ENCODE measurements at regions not wholly inside any gene's neighbourhood (a gene's known extent, or its start where the extent isn't known, plus 50 kb on each side); places are given as distances from the start of the nearest gene placed in this dataset.

DNA sequence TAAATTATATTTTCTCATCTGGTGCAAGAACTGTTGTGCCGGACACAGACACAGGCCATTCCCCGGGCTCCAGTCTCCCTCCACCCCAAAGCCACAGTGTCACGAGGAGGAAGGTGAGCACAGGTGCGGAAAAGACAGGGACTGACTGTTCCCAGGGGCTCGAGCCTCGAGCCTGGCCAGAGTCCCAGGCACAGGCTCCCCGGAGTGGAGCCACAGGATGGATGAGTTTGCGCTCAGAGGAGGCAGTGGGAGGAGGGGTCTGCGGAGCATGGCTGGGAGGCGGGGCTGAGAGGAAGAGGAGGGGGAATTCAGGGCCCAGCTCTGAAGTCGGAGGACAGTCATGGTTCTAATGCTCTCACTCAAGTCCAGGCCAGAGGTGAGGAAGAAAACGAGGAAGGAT lies 284.8 kb downstream of the SMOC2 start:
- Histone ChIP-seq H3K4me3 (ENCODE audit: low read depth, low read length) (no peak overlapping the region), H3K27ac (no peak overlapping the region), H3K36me3 (replicated peaks) (no peaks in the 10 kb centered on the region), H3K27me3 (replicated peaks) (no peaks in the 10 kb centered on the region)
- TF ChIP-seq, protein P1, sequence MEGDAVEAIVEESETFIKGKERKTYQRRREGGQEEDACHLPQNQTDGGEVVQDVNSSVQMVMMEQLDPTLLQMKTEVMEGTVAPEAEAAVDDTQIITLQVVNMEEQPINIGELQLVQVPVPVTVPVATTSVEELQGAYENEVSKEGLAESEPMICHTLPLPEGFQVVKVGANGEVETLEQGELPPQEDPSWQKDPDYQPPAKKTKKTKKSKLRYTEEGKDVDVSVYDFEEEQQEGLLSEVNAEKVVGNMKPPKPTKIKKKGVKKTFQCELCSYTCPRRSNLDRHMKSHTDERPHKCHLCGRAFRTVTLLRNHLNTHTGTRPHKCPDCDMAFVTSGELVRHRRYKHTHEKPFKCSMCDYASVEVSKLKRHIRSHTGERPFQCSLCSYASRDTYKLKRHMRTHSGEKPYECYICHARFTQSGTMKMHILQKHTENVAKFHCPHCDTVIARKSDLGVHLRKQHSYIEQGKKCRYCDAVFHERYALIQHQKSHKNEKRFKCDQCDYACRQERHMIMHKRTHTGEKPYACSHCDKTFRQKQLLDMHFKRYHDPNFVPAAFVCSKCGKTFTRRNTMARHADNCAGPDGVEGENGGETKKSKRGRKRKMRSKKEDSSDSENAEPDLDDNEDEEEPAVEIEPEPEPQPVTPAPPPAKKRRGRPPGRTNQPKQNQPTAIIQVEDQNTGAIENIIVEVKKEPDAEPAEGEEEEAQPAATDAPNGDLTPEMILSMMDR (IDR thresholded peaks at IDR 0.05; ENCODE audit: low read depth, low read length, missing control alignments): no peak
- in situ Hi-C loops (cut with HindIII; ENCODE audit: low pct_ligation_motif_present, low sequenced_read_pairs): no loop called here
- no peak for DNase-seq

DNA sequence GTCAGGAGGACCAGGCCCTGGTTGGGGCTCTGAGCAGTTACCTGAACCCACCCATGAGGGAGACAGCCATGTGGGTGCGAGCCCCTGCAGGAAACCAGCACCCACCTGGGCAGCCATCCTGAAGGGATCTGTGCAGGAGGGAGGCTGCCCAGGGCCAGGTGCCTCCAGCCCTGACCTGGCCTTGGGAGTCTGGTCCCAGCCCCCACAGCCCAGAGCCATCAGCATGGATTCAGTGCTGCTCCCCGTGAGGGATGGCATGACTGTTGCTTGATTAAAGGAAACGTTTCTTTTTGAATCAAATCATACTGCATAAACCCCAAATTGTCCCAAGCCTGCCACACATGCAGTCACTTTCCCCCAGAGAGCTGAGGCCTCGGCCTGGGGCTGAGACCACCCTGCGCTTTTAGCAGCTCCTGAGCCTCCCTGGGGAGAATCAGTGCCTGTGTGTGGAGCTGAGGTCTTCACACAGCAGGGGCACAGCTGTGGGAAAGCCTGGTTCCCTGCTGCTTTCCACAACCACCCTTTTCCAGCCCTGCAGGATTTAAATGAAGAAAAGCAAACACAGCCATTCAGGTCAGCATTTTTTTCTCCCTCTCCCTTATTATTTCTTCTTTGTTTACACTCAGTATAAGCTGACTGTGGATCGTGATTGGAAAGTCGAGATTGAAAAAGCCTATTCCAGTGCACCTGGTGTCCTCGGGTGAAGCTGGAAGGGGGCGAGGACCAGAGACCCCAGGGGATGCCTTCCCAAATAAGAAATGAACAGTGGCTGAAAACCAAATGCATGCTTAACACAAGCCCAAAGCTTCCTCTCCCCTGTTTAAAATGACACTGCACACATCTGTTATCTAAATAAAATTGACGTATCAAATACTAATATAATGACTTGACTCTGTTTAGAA lies 283.9 kb downstream of the SMOC2 start:
- Histone ChIP-seq H3K27me3 (replicated peaks) (no peaks in the 10 kb centered on the region), H3K36me3 (replicated peaks) (no peaks in the 10 kb centered on the region), H3K4me3 (ENCODE audit: low read depth, low read length) (no peak overlapping the region), H3K27ac (no peak overlapping the region)
- no peak for DNase-seq
- in situ Hi-C loops (cut with HindIII; ENCODE audit: low pct_ligation_motif_present, low sequenced_read_pairs): no loop called here
- TF ChIP-seq, protein P1 (IDR thresholded peaks at IDR 0.05; ENCODE audit: low read depth, low read length, missing control alignments): no peak

DNA sequence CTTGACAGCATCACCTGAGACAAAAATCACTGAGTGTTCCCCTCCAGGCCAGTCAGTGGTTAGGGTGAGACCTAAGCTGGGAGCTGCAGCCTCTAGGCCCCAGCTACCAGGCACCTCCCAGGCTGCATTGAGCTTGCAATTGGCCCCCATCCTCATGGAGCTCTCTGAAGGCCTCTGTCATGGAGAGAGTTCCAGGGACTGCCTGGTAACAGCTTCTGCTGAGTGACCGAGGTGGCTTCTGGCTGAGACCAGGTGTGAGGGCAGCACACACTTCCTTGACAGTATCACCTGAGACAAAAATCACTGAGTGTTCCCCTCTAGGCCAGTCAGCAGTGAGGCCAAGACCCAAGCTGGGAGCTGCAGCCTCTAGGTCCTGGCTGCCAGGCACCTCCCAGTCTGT lies 283.0 kb downstream of the SMOC2 start:
- H3K27me3 ChIP-seq (replicated peaks): no peaks in the 10 kb centered on the region
- H3K4me3 ChIP-seq (ENCODE audit: low read depth, low read length): no peak overlapping the region
- in situ Hi-C loops (cut with HindIII; ENCODE audit: low pct_ligation_motif_present, low sequenced_read_pairs): no loop called here
- TF ChIP-seq, protein P1 (IDR thresholded peaks at IDR 0.05; ENCODE audit: low read depth, low read length, missing control alignments): no peak
- no peak overlapping the region for H3K27ac ChIP-seq
- no peaks in the 10 kb centered on the region for H3K36me3 ChIP-seq (replicated peaks)
- no peak for DNase-seq

DNA sequence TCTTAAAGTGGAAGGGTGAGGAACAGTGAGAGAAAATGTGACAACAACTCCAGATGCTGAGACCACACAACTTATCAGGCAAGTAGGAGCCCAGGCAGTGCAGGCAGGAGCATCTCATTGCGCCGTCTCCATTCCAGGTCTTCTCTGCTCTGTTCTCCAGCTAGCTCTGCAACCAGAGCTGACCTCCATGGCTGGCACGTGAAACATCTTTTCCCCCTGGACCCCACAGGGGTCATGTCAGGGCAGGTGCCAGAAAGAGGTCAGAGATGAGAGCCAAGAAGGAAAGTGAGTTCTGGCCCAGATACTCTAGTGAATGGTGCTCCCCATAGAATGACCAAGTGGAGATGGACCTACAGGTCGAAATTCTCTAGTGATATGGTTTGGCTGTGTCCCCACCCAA lies 281.4 kb downstream of the SMOC2 start:
- no peak overlapping the region for H3K27ac ChIP-seq
- TF ChIP-seq, protein P1 (IDR thresholded peaks at IDR 0.05; ENCODE audit: low read depth, low read length, missing control alignments): no peak

DNA sequence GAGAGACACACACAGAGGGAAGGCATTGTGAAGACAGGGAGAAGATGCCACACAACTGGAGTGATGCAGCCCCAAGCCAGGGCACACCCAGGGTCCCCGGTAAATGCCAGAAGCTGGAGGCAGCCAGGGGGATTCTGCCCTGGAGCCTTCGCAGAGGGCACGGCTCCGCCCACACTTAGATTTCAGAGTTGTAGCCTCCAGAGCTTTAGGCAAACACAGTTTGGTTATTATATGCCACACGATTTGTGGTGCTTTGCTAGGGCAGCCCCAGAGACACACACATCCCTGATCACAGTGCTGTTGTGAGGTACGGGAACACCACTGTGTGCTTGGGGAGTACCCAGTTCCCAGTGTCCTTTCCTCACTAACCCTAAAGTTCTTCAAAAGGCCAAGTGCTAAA lies 280.6 kb downstream of the SMOC2 start:
- no peak for DNase-seq
- no peak overlapping the region for H3K27ac ChIP-seq
- H3K36me3 ChIP-seq (replicated peaks): no peaks in the 10 kb centered on the region
- H3K27me3 ChIP-seq (replicated peaks): no peaks in the 10 kb centered on the region
- H3K4me3 ChIP-seq (ENCODE audit: low read depth, low read length): no peak overlapping the region
- in situ Hi-C loops (cut with HindIII; ENCODE audit: low pct_ligation_motif_present, low sequenced_read_pairs): no loop called here
- TF ChIP-seq, protein P1 (IDR thresholded peaks at IDR 0.05; ENCODE audit: low read depth, low read length, missing control alignments): no peak

More for the DNA sequence above, 281.4 kb downstream of the SMOC2 start:
- no peak overlapping the region for H3K4me3 ChIP-seq (ENCODE audit: low read depth, low read length)
- in situ Hi-C loops (cut with HindIII; ENCODE audit: low pct_ligation_motif_present, low sequenced_read_pairs): no loop called here
- no peaks in the 10 kb centered on the region for H3K36me3 ChIP-seq (replicated peaks)
- DNase-seq: no peak
- no peaks in the 10 kb centered on the region for H3K27me3 ChIP-seq (replicated peaks)

Measured in brain microvascular endothelial cell (primary cell).